GM12878 (cell line): ENCODE measurements at regions not wholly inside any gene's neighbourhood (a gene's known extent, or its start where the extent isn't known, plus 50 kb on each side); places are given as distances from the start of the nearest gene placed in this dataset.

Experiments
- FOXM1 ChIP-seq: IDR thresholded peaks from 2 replicates; pipeline ENCODE4 v1.6.1; 2012; ENCODE audit warnings: low read depth, mild to moderate bottlenecking, inconsistent platforms, low read length, moderate library complexity
- IRF3 ChIP-seq: fragments of 450-650 bp; IDR thresholded peaks from 2 replicates; pipeline ENCODE4 v1.6.1; 2014; ENCODE audit warnings: mild to moderate bottlenecking

DNA sequence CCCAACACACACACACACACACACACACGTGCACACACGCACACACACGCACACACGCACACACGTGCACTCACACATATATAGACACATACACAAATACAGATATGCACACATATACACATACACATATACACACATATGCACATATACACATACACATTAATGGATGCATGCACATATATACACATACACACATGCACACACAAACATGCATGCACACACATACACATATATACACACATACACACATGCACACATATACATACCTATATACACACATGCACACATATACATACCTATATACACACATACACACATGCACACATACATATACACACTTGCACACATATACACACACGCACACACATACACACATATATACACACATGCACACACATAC lies 312.4 kb upstream of the PFKP start:
- TF ChIP-seq IRF3 = no peak
- no peak for TF ChIP-seq FOXM1
